Activated naive CD8-positive, alpha-beta T cell treated with anti-CD3 and anti-CD28 coated beads, Interleukin-2, amount 50 U/mL, for 24 hours (primary cell): ENCODE measurements at regions not wholly inside any gene's neighbourhood (a gene's known extent, or its start where the extent isn't known, plus 50 kb on each side); places are given as distances from the start of the nearest gene placed in this dataset.
A peak's percentile ranks its signal among the peaks of the same experiment; 100 is the strongest.

Experiments used
- ATAC-seq: fragments of 150-1000 bp; cut with Tn5 transposase; one replicate; pipeline ENCODE4 v1.10.0; 2021
- DNase-seq: peaks from one replicate; pipeline ENCODE4 v3.0.0; 2021
- H3K27ac Mint-ChIP-seq: one replicate; pipeline ENCODE4 v1.8.0; 2021; ENCODE audit warnings: mild to moderate bottlenecking, mixed read lengths
- H3K27me3 Mint-ChIP-seq: one replicate; pipeline ENCODE4 v1.8.0; 2021; ENCODE audit warnings: mixed read lengths
- H3K36me3 Mint-ChIP-seq: one replicate; pipeline ENCODE4 v1.8.0; 2021; ENCODE audit warnings: low read depth, mixed read lengths
- H3K4me1 Mint-ChIP-seq: one replicate; pipeline ENCODE4 v1.8.0; 2021; ENCODE audit warnings: mixed read lengths
- H3K4me3 Mint-ChIP-seq: one replicate; pipeline ENCODE4 v1.8.0; 2021; ENCODE audit warnings: mild to moderate bottlenecking, moderate library complexity, mixed read lengths
- H3K9me3 Mint-ChIP-seq: one replicate; pipeline ENCODE4 v1.8.0; 2021; ENCODE audit warnings: mixed read lengths

DNA sequence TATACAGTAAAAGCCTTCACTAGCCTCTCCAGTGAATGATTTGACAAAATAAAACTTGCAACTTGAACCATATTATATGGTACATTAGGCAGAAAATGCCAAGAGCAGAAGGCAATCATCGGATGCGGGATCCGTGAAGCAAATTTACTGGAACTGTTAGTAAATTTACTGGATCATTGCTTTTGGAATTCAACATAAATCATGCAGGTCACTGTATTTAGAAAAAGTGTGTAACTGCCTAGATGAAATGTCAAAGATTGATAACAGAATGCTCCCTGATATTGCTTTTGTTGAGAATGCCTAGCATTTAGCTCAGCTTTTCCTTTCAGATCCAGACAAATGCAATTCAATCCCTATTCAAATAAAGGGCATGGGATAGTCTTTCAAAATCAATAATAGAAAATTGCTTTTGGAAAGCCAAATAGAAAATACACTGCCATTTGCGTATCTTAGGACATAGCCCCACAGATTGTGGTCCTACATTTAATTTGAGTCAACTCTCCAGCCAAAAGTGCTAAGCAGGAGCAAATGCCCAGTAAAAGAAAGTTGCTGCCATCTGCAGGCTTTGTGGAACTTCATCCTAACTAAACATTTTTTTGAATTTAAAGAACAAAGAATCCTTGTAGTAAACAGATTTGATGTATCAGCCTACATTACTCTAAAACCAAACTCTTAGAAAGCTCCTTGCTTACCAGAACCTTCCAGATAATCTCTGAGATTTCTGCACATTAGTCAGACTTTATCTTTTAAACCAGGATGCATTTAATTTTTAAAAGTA is 109.5 kb upstream of the HSF2 start:
- H3K36me3 Mint-ChIP-seq = no peaks in the 10 kb centered on the region
- no peak overlapping the region for H3K4me3 Mint-ChIP-seq
- H3K27ac Mint-ChIP-seq = no peak overlapping the region
- no peaks in the 10 kb centered on the region for H3K9me3 Mint-ChIP-seq
- DNase-seq (no peak), ATAC-seq (no peak)
- H3K27me3 Mint-ChIP-seq = no peaks in the 10 kb centered on the region
- no peaks in the 10 kb centered on the region for H3K4me1 Mint-ChIP-seq

DNA sequence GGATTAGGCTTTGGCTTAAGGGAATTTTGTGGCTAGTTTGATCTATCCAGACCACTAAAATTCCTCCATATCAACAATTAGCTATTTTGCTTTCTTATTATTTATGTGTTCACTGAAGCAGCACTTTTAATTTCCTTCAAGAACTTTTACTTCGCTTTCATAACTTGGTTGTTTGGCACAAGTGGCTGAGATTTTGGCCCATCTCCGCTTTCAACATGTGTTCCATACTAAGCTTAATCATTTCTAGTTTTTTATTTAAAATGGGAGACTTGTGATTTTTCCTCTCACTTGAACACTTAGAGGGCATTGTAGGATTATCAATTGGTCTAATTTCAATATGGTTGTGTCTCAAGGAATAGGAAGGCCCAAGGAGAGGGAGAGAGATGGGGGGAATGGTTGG is 102.4 kb upstream of the HSF2 start:
- Mint-ChIP-seq H3K36me3 (no peaks in the 10 kb centered on the region), H3K27me3 (peaks cover 2% of the 10 kb centered on the region), H3K4me3 (no peak overlapping the region), H3K9me3 (no peaks in the 10 kb centered on the region), H3K4me1 (no peaks in the 10 kb centered on the region), H3K27ac (no peak overlapping the region)
- DNase-seq (no peak), ATAC-seq (no peak)

DNA sequence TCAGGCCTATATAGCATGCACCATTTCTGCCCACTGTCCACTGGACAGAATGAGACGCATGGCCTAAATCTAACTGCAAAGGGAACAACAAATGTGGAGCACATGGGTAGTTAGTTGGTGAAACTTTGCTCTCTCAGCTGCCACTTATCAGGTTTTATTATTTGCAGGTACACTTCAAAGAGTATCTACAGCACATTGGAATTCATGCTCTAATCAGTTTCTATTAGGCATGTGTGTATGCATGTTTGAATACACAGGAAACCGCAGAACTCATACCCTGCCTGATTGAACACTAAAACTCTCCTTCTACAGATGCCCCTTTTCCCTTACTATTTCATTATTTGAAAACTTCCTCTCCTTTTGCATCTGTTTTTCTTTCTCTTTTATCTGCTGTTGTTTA is 97.4 kb upstream of the HSF2 start:
- H3K36me3 Mint-ChIP-seq = no peaks in the 10 kb centered on the region
- H3K9me3 Mint-ChIP-seq = peaks cover 7% of the 10 kb centered on the region
- no peak for ATAC-seq
- no peak for DNase-seq
- H3K4me3 Mint-ChIP-seq = no peak overlapping the region
- H3K27ac Mint-ChIP-seq = no peak overlapping the region
- H3K4me1 Mint-ChIP-seq = no peaks in the 10 kb centered on the region
- peaks cover 2% of the 10 kb centered on the region for H3K27me3 Mint-ChIP-seq

DNA sequence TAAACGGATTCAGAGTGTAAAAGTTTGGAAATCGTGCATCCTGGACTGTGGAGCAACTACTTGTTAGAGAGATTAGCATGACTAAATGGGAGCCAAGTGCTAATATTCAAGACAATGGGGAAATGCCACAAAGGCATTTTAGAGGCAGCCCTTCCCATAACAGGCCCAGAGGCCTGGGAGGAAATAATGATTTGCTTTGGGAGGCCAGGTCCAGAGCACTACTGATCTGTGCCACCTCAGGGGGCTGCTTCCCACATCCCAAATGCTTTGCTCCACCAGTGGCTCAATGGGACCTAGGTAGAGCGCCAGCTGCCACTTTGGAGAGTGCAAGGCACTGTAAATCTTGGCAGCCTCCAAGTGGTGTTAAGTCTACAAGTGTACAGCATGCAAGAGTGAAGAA is 91.9 kb upstream of the HSF2 start:
- Mint-ChIP-seq H3K27me3 (peaks cover under 1% of the 10 kb centered on the region), H3K27ac (no peak overlapping the region), H3K4me1 (no peaks in the 10 kb centered on the region), H3K36me3 (no peaks in the 10 kb centered on the region), H3K4me3 (no peak overlapping the region), H3K9me3 (peaks cover 14% of the 10 kb centered on the region)
- no peak for DNase-seq
- no peak for ATAC-seq

DNA sequence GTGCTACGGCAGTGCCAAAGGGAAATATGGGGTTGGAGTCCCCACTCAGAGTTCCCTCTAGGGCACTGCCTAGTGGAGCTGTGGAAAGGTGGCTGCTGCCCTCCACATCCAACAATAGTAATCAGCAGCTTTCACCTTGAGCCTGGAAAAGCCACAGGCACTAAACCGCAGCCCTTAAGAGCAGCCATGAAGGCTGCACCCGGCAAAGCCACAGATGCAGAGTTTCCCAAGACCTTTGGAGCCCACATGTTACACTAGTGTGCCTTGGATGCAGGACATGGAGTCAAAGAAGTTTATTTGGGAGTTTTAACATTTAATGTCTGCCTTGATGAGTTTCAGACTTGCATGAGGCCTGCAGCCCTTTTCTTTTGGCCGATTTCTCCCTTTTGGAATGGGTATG is 91.4 kb upstream of the HSF2 start:
- Mint-ChIP-seq H3K27ac (no peak overlapping the region), H3K4me1 (no peaks in the 10 kb centered on the region), H3K36me3 (no peaks in the 10 kb centered on the region), H3K4me3 (no peak overlapping the region), H3K27me3 (peaks cover 3% of the 10 kb centered on the region), H3K9me3 (peaks cover 14% of the 10 kb centered on the region)
- no peak for ATAC-seq
- DNase-seq = no peak

DNA sequence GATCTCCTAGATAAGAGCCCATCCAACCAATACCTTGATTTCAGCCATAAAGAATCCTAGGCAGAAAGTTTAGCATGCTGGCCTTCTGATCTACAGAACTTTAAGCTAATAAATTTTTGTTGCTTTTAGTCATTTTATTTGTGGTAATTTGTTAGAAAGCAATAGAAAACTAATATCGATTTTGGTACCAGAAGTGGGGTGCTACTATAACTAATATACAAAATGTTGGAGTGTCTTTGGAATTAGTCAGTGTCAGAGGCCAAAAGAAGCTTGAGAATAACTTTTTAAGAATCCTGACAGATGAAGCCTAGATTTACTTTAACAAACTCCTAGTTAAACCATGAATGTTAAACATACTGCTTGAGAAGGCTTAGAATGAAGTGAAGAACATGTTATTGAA is 83.6 kb upstream of the HSF2 start:
- no peaks in the 10 kb centered on the region for H3K4me1 Mint-ChIP-seq
- DNase-seq (no peak), ATAC-seq (no peak)
- H3K4me3 Mint-ChIP-seq = no peak overlapping the region
- H3K36me3 Mint-ChIP-seq = no peaks in the 10 kb centered on the region
- peaks cover 6% of the 10 kb centered on the region for H3K27me3 Mint-ChIP-seq
- H3K9me3 Mint-ChIP-seq = peaks cover 5% of the 10 kb centered on the region
- no peak overlapping the region for H3K27ac Mint-ChIP-seq

DNA sequence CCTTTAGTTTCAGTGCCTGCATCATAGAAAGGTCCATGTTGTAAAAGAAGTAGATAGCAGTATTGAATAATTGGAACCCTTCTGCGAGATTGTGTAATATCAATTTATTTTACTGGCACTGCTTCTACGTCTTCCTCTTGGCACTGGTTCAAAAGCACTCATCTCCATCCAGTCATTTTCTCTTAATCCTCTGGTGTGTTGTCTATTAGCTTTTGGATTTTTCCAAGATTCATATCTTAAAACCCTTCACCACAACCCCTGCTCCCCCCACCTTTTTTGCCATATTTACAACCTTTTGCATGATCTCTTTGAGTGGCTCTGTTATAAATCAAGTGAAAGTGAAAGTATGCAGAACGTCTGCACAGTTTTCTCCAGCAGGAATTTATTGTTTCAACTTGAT is 76.6 kb upstream of the HSF2 start:
- no peaks in the 10 kb centered on the region for H3K36me3 Mint-ChIP-seq
- peak overlapping the region; percentile 79 for H3K4me3 Mint-ChIP-seq
- no peaks in the 10 kb centered on the region for H3K27me3 Mint-ChIP-seq
- no peak for DNase-seq
- H3K9me3 Mint-ChIP-seq = no peaks in the 10 kb centered on the region
- ATAC-seq = no peak
- H3K27ac Mint-ChIP-seq = peak overlapping the region; percentile 79
- peaks cover 11% of the 10 kb centered on the region for H3K4me1 Mint-ChIP-seq

DNA sequence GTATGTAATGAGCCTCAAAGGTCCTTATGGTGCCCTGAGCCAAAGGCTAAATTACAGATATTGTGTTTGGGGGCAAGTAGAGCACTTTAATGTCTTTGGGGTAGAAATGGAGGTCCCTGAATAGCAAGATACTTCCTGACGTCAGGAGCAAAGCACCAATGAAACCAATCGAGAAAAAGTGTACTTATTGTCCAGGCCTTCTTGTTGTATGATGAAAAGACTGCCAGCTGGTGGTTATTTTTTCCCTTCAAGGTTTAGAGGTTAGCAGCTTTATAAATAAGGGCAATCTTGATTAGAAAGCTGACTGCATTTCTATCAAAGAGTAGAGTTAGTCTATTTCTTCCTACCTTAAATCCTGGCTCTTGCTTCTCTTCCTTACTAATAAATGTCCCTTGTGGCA is 76.1 kb upstream of the HSF2 start:
- H3K27ac Mint-ChIP-seq = peak overlapping the region; percentile 79
- no peaks in the 10 kb centered on the region for H3K9me3 Mint-ChIP-seq
- DNase-seq = no peak
- H3K27me3 Mint-ChIP-seq = peaks cover 3% of the 10 kb centered on the region
- H3K36me3 Mint-ChIP-seq = no peaks in the 10 kb centered on the region
- peak overlapping the region; percentile 79 for H3K4me3 Mint-ChIP-seq
- ATAC-seq = no peak
- H3K4me1 Mint-ChIP-seq = peaks cover 11% of the 10 kb centered on the region

DNA sequence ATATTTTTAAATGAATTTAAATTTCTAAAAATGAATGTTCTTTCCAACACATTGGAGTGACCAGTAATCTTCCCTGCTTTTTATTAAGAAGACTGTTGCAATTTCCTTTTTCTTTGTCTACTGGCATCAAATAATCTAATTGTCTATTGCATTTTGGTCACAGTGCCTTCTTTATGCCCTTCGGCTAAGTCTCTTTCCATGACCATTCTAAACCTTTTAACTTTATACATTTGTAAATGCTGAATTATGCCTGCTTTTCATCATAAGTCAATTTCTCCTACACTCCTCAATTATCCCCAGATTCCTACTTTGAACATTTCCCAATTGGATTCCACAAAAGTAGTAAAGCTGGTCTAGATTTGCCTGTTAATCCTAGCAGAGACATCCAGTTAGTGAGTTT is 69.1 kb upstream of the HSF2 start:
- H3K9me3 Mint-ChIP-seq = no peaks in the 10 kb centered on the region
- H3K27ac Mint-ChIP-seq = no peak overlapping the region
- ATAC-seq = no peak
- no peaks in the 10 kb centered on the region for H3K4me1 Mint-ChIP-seq
- no peak for DNase-seq
- no peak overlapping the region for H3K4me3 Mint-ChIP-seq
- H3K27me3 Mint-ChIP-seq = peaks cover 8% of the 10 kb centered on the region
- no peaks in the 10 kb centered on the region for H3K36me3 Mint-ChIP-seq

DNA sequence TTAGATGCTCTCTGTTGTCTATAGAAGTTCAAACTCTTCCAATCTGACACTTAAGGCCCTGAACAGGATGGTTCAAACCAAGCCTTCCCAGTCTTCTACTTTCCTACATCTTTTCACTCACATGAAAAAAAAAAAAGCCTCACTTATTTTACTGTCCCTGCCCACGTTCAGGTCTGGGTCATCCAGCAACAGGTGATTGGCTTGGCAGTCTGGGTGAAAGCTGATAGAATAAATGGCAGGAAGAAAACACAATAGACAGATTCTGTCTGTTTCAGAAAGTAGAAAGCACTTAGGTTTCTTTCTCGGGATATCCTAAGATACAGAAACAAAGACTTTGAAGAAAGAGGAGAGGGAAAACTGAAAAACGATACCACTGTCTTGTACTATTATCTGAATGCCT is 61.8 kb upstream of the HSF2 start:
- no peak overlapping the region for H3K27ac Mint-ChIP-seq
- no peaks in the 10 kb centered on the region for H3K4me1 Mint-ChIP-seq
- ATAC-seq (no peak), DNase-seq (no peak)
- H3K9me3 Mint-ChIP-seq = no peaks in the 10 kb centered on the region
- peaks cover 12% of the 10 kb centered on the region for H3K27me3 Mint-ChIP-seq
- H3K4me3 Mint-ChIP-seq = no peak overlapping the region
- no peaks in the 10 kb centered on the region for H3K36me3 Mint-ChIP-seq

DNA sequence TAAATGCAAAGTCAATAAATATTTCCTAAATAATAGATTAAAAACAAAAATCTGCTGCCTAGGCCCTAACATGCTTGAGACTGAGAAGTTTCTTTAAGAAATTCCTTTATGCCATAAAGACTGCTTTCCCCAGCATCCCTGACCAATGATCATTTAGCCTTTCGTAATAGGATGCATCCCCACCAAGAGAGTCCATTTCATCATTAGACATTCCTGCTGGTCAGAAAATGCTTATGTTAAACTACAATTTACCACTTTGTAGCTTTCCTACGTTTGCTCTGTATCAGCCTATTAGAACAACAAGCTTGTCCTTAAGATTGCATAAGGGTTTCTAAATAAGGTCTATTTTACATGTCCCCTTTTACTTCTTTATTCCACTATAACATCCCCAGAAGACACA is 59.8 kb upstream of the HSF2 start:
- Mint-ChIP-seq H3K9me3 (no peaks in the 10 kb centered on the region), H3K36me3 (no peaks in the 10 kb centered on the region), H3K4me3 (no peak overlapping the region), H3K27ac (no peak overlapping the region), H3K27me3 (peaks cover 11% of the 10 kb centered on the region), H3K4me1 (no peaks in the 10 kb centered on the region)
- ATAC-seq (no peak), DNase-seq (no peak)

DNA sequence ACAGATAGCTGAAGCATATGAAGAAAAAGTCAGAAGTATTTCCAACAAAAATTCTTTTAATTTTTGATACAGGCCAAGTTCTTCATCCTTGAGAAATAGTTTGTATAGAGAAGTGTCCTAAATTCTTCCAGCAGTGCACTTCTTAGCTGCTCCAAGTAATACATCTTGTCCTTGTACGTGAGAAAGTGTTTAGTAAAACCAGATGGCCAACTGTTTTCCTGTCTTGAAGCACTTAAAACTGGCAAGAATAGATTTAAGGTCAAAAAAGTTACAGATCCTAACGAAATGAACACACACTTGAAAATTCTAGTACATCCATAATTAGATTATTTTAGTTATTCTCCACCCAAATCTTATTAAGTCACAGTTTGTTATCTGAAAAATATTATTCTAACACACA is 52.2 kb upstream of the HSF2 start:
- DNase-seq (no peak), ATAC-seq (no peak)
- no peaks in the 10 kb centered on the region for H3K4me1 Mint-ChIP-seq
- H3K27ac Mint-ChIP-seq = no peak overlapping the region
- H3K36me3 Mint-ChIP-seq = no peaks in the 10 kb centered on the region
- H3K27me3 Mint-ChIP-seq = peaks cover 6% of the 10 kb centered on the region
- H3K4me3 Mint-ChIP-seq = no peak overlapping the region
- H3K9me3 Mint-ChIP-seq = no peaks in the 10 kb centered on the region

DNA sequence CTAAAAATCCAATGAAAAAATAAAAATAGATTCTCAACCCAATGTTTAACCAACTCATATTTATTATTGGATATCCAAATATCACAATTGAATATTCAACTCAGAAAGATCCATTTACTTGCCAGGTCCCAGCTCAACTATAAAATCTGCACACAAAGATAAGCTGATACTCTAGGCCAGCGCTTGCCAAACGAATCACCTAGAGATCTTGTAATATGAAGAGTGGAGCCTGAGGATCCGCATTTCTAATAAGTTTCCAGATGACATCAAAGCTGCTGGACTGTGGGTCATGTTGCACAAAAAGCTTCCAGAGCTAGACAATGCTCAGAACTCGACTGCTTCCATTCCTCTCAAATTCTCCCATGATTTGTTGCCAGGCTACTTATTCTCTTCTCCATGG is 51.7 kb upstream of the HSF2 start:
- ATAC-seq = no peak
- Mint-ChIP-seq H3K4me3 (no peak overlapping the region), H3K27me3 (peaks cover 6% of the 10 kb centered on the region), H3K27ac (no peak overlapping the region), H3K36me3 (no peaks in the 10 kb centered on the region), H3K9me3 (no peaks in the 10 kb centered on the region), H3K4me1 (no peaks in the 10 kb centered on the region)
- DNase-seq = no peak
